ENCODE measurements at regions not wholly inside any gene's neighbourhood (a gene's known extent, or its start where the extent isn't known, plus 50 kb on each side); places are given as distances from the start of the nearest gene placed in this dataset.

GRCh38 chr11:25527841-25528240, 804.1 kb upstream of the ANO3 start:
- no peak for TF ChIP-seq POLR2A (IDR thresholded peaks at IDR 0.05; ENCODE audit: low read length)
- TF ChIP-seq ZFP36 (IDR thresholded peaks at IDR 0.05; ENCODE audit: borderline replicate concordance, partially characterized antibody): no peak
- TF ChIP-seq, protein P1, sequence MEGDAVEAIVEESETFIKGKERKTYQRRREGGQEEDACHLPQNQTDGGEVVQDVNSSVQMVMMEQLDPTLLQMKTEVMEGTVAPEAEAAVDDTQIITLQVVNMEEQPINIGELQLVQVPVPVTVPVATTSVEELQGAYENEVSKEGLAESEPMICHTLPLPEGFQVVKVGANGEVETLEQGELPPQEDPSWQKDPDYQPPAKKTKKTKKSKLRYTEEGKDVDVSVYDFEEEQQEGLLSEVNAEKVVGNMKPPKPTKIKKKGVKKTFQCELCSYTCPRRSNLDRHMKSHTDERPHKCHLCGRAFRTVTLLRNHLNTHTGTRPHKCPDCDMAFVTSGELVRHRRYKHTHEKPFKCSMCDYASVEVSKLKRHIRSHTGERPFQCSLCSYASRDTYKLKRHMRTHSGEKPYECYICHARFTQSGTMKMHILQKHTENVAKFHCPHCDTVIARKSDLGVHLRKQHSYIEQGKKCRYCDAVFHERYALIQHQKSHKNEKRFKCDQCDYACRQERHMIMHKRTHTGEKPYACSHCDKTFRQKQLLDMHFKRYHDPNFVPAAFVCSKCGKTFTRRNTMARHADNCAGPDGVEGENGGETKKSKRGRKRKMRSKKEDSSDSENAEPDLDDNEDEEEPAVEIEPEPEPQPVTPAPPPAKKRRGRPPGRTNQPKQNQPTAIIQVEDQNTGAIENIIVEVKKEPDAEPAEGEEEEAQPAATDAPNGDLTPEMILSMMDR (IDR thresholded peaks at IDR 0.05): no peak
- TF ChIP-seq HOXB13 (CRISPR knock-in tag; IDR thresholded peaks at IDR 0.05; ENCODE audit: low read depth): no peak
- no peak for TF ChIP-seq RNF2 (IDR thresholded peaks at IDR 0.05; ENCODE audit: borderline replicate concordance, low read depth)
- TF ChIP-seq JUN (IDR thresholded peaks at IDR 0.05): no peak
- no peak for TF ChIP-seq EP300 (IDR thresholded peaks at IDR 0.05)
- TF ChIP-seq, protein P2, sequence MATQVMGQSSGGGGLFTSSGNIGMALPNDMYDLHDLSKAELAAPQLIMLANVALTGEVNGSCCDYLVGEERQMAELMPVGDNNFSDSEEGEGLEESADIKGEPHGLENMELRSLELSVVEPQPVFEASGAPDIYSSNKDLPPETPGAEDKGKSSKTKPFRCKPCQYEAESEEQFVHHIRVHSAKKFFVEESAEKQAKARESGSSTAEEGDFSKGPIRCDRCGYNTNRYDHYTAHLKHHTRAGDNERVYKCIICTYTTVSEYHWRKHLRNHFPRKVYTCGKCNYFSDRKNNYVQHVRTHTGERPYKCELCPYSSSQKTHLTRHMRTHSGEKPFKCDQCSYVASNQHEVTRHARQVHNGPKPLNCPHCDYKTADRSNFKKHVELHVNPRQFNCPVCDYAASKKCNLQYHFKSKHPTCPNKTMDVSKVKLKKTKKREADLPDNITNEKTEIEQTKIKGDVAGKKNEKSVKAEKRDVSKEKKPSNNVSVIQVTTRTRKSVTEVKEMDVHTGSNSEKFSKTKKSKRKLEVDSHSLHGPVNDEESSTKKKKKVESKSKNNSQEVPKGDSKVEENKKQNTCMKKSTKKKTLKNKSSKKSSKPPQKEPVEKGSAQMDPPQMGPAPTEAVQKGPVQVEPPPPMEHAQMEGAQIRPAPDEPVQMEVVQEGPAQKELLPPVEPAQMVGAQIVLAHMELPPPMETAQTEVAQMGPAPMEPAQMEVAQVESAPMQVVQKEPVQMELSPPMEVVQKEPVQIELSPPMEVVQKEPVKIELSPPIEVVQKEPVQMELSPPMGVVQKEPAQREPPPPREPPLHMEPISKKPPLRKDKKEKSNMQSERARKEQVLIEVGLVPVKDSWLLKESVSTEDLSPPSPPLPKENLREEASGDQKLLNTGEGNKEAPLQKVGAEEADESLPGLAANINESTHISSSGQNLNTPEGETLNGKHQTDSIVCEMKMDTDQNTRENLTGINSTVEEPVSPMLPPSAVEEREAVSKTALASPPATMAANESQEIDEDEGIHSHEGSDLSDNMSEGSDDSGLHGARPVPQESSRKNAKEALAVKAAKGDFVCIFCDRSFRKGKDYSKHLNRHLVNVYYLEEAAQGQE (IDR thresholded peaks at IDR 0.05): no peak
- no peak for TF ChIP-seq MYC (IDR thresholded peaks at IDR 0.05; ENCODE audit: borderline replicate concordance, low read length)
- no peak for TF ChIP-seq CEBPB (IDR thresholded peaks at IDR 0.05)

All from A549 (cell line).